Transverse colon (tissue), 3 donors: ENCODE measurements at regions not wholly inside any gene's neighbourhood (a gene's known extent, or its start where the extent isn't known, plus 50 kb on each side); places are given as distances from the start of the nearest gene placed in this dataset.

Experiments
- POLR2A ChIP-seq: fragments of 450-650 bp; IDR thresholded peaks from one replicate; pipeline ENCODE4 v1.6.1; 2016; ENCODE audit warnings: antibody characterized with exemption, mild to moderate bottlenecking, moderate library complexity
- TF ChIP-seq, protein P1 (sequence below), 5 experiments: fragments of 200-600 bp in 3 of 5; fragments of 450-650 bp in 2 of 5; sonication (generic) in 3 of 5; IDR thresholded peaks; 1 replicate in 2 of 5; 2 replicates in 3 of 5; pipeline ENCODE4 v1.5.1; 2016 to 2017; ENCODE audit warnings: antibody characterized with exemption in 5 of 5, inconsistent platforms in 3 of 5, mild to moderate bottlenecking in 2 of 5, moderate library complexity in 1 of 5

DNA sequence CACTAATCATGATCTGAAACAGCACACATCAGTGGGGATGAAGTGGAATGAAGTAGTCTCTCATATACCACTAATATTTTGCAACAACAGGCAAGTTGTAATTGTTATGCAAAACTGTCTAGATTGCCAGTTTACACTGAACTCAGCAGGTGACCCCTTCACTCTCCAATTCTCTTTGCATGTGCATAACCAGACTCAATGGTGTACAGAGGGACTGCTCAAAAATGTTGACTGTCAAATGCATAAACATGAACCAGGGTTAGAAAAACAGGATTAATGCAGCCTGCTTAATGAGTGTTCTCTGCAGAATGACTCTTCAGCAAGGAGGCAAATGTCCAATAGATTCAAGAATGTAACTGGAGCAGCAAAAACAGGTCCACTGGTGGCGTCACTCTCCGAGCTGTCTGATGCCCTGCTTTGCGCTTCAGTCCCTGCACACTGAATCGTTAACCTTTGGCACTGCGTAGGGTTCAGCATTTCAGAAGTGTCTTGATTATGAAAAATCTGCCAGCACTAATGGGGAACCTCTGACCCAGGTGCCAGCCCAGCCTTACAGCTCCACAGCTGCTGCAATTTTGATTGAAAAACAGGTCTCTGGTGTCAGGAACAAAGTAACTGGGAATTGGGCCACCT is 209.3 kb downstream of the TDRD15 start:
- TF ChIP-seq, protein P1, sequence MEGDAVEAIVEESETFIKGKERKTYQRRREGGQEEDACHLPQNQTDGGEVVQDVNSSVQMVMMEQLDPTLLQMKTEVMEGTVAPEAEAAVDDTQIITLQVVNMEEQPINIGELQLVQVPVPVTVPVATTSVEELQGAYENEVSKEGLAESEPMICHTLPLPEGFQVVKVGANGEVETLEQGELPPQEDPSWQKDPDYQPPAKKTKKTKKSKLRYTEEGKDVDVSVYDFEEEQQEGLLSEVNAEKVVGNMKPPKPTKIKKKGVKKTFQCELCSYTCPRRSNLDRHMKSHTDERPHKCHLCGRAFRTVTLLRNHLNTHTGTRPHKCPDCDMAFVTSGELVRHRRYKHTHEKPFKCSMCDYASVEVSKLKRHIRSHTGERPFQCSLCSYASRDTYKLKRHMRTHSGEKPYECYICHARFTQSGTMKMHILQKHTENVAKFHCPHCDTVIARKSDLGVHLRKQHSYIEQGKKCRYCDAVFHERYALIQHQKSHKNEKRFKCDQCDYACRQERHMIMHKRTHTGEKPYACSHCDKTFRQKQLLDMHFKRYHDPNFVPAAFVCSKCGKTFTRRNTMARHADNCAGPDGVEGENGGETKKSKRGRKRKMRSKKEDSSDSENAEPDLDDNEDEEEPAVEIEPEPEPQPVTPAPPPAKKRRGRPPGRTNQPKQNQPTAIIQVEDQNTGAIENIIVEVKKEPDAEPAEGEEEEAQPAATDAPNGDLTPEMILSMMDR (IDR thresholded peaks at IDR 0.05): no peak
- no peak for TF ChIP-seq POLR2A
